Mesenchymal stem cell (in vitro differentiated cells and primary cell): ENCODE measurements at regions not wholly inside any gene's neighbourhood (a gene's known extent, or its start where the extent isn't known, plus 50 kb on each side); places are given as distances from the start of the nearest gene placed in this dataset.

Source experiments
- DNase-seq: peaks from one replicate; pipeline ENCODE4 v3.0.0-alpha.2; 2013
- H2AFZ ChIP-seq: one replicate; pipeline ENCODE4 v1.6.1; 2013; ENCODE audit warnings: low read depth, mild to moderate bottlenecking, control low read depth, inconsistent platforms, low read length, moderate library complexity
- H2AK5ac ChIP-seq: 2 replicates; pipeline ENCODE4 v1.6.1; 2013; ENCODE audit warnings: low read length, moderate library complexity, mild to moderate bottlenecking, inconsistent platforms; ENCODE audit not compliant: severe bottlenecking
- H2BK120ac ChIP-seq: one replicate; pipeline ENCODE4 v1.6.1; 2013; ENCODE audit warnings: low read depth, mild to moderate bottlenecking, inconsistent platforms, low read length, moderate library complexity
- H2BK12ac ChIP-seq, 2 experiments: one replicate each; pipeline ENCODE4 v1.6.1; 2013; ENCODE audit warnings: inconsistent platforms in 2 of 2, low read length in 2 of 2, mild to moderate bottlenecking in 2 of 2, moderate library complexity in 2 of 2, control low read depth in 1 of 2
- H2BK15ac ChIP-seq: one replicate; pipeline ENCODE4 v1.6.1; 2013; ENCODE audit warnings: mild to moderate bottlenecking, low read depth, inconsistent platforms; ENCODE audit not compliant: poor library complexity, severe bottlenecking
- H2BK5ac ChIP-seq: 2 replicates; pipeline ENCODE4 v1.6.1; 2013; ENCODE audit warnings: low read depth, mild to moderate bottlenecking, low read length, control low read depth, inconsistent platforms; ENCODE audit not compliant: poor library complexity, severe bottlenecking
- H3K14ac ChIP-seq, 2 experiments: one replicate each; pipeline ENCODE4 v1.6.1; 2013; ENCODE audit warnings: inconsistent platforms in 2 of 2, low read length in 2 of 2, control low read depth in 1 of 2, mild to moderate bottlenecking in 1 of 2, moderate library complexity in 1 of 2
- H3K18ac ChIP-seq, 2 experiments: one replicate each; pipeline ENCODE4 v1.6.1; 2013; ENCODE audit warnings: inconsistent platforms in 2 of 2, low read length in 2 of 2, control low read depth in 1 of 2, low read depth in 1 of 2, mild to moderate bottlenecking in 1 of 2
- H3K23ac ChIP-seq, 2 experiments: one replicate each; pipeline ENCODE4 v1.6.1; 2013; ENCODE audit warnings: inconsistent platforms in 2 of 2, low read length in 2 of 2, mild to moderate bottlenecking in 2 of 2, moderate library complexity in 2 of 2, control low read depth in 1 of 2
- H3K27ac ChIP-seq: 2 replicates; pipeline ENCODE4 v1.5.1; 2013; ENCODE audit warnings: mild to moderate bottlenecking, moderate library complexity, low read length, control low read depth, inconsistent platforms; ENCODE audit not compliant: poor library complexity, severe bottlenecking
- H3K27me3 ChIP-seq, 2 experiments: 2 replicates each; pipeline versions ENCODE4 v1.6.1 to v1.7.0; 2013; ENCODE audit warnings: low read length in 2 of 2, mild to moderate bottlenecking in 2 of 2, moderate library complexity in 2 of 2, control low read depth in 1 of 2, inconsistent platforms in 1 of 2; ENCODE audit not compliant: control insufficient read depth in 1 of 2, insufficient read depth in 1 of 2
- H3K36me3 ChIP-seq, 2 experiments: 2 replicates each; pipeline versions ENCODE4 v1.6.1 to v1.7.0; 2013; ENCODE audit warnings: low read length in 2 of 2, control low read depth in 1 of 2, inconsistent platforms in 1 of 2, low read depth in 1 of 2, mild to moderate bottlenecking in 1 of 2; ENCODE audit not compliant: insufficient read depth in 2 of 2, control insufficient read depth in 1 of 2
- H3K4ac ChIP-seq, 2 experiments: one replicate each; pipeline ENCODE4 v1.6.1; 2013; ENCODE audit warnings: inconsistent platforms in 2 of 2, low read length in 2 of 2, mild to moderate bottlenecking in 2 of 2, moderate library complexity in 2 of 2, control low read depth in 1 of 2, low read depth in 1 of 2
- H3K4me1 ChIP-seq: 2 replicates; pipeline ENCODE4 v1.6.1; 2013; ENCODE audit warnings: low read depth, low read length, control low read depth; ENCODE audit not compliant: control insufficient read depth, insufficient read depth
- H3K4me2 ChIP-seq: 2 replicates; pipeline ENCODE4 v1.6.1; 2013; ENCODE audit warnings: low read length, mild to moderate bottlenecking, inconsistent platforms; ENCODE audit not compliant: poor library complexity, severe bottlenecking
- H3K4me3 ChIP-seq, 2 experiments: 2 replicates each; pipeline versions ENCODE4 v1.5.1 to v1.7.0; 2013; ENCODE audit warnings: low read length in 2 of 2, mild to moderate bottlenecking in 2 of 2, control low read depth in 1 of 2, low read depth in 1 of 2; ENCODE audit not compliant: insufficient read depth in 1 of 2
- H3K79me1 ChIP-seq: replicated peaks from 2 replicates; pipeline ENCODE4 v1.6.1; 2013; ENCODE audit warnings: mild to moderate bottlenecking, control low read depth, low read length, inconsistent platforms; ENCODE audit not compliant: poor library complexity, severe bottlenecking
- H3K9ac ChIP-seq: 2 replicates; pipeline ENCODE4 v1.7.0; 2013; ENCODE audit warnings: mild to moderate bottlenecking, low read length, moderate library complexity
- H3K9me3 ChIP-seq: 2 replicates; pipeline ENCODE4 v1.7.0; 2013; ENCODE audit warnings: mild to moderate bottlenecking, low read length; ENCODE audit not compliant: control insufficient read depth
- H4K8ac ChIP-seq: one replicate; pipeline ENCODE4 v1.6.1; 2013; ENCODE audit warnings: inconsistent platforms, mild to moderate bottlenecking, low read length, moderate library complexity
- H4K91ac ChIP-seq: one replicate; pipeline ENCODE4 v1.6.1; 2013; ENCODE audit warnings: mild to moderate bottlenecking, low read length, inconsistent platforms
- WGBS: methylation state at CpG from one replicate; pipeline ENCODE4 v1.1.7; 2013; ENCODE audit warnings: mixed read lengths; 5-methylcytosine and 5-hydroxymethylcytosine counted together

- no peak overlapping the region for H2BK5ac ChIP-seq
- no peak overlapping the region for H3K4me2 ChIP-seq
- H3K9me3 ChIP-seq = no peaks in the 10 kb centered on the region
- H3K14ac ChIP-seq = no peak overlapping the region
- H3K27ac ChIP-seq = no peak overlapping the region
- H3K4ac ChIP-seq = no peak overlapping the region
- no peak overlapping the region for H2BK15ac ChIP-seq
- WGBS = 50% methylated on average over 1 of the region's 1 CpG
- H2BK12ac ChIP-seq = no peak overlapping the region
- H2AK5ac ChIP-seq = no peak overlapping the region
- no peak overlapping the region for H4K91ac ChIP-seq
- H3K18ac ChIP-seq = no peak overlapping the region
- H2AFZ ChIP-seq = no peak overlapping the region
- H3K79me1 ChIP-seq = no peaks in the 10 kb centered on the region
- H3K4me3 ChIP-seq = no peak overlapping the region
- no peak overlapping the region for H3K23ac ChIP-seq
- DNase-seq = no peak
- no peak overlapping the region for H4K8ac ChIP-seq
- no peaks in the 10 kb centered on the region for H3K4me1 ChIP-seq
- H2BK120ac ChIP-seq = no peak overlapping the region
- no peak overlapping the region for H3K9ac ChIP-seq
- no peaks in the 10 kb centered on the region for H3K36me3 ChIP-seq
- H3K27me3 ChIP-seq = no peaks in the 10 kb centered on the region
Observed at GRCh38 chr7:79874797-79875196, 259.8 kb upstream of the GNAI1 start.

GRCh38 chr7:79872176-79872575 lies 262.5 kb upstream of the GNAI1 start:
- H3K4ac ChIP-seq = no peak overlapping the region
- H2BK120ac ChIP-seq = no peak overlapping the region
- no peak overlapping the region for H3K14ac ChIP-seq
- H3K18ac ChIP-seq = no peak overlapping the region
- no peaks in the 10 kb centered on the region for H3K27me3 ChIP-seq
- H3K4me1 ChIP-seq = peaks cover 1% of the 10 kb centered on the region
- H3K9ac ChIP-seq = no peak overlapping the region
- no peaks in the 10 kb centered on the region for H3K79me1 ChIP-seq
- no peaks in the 10 kb centered on the region for H3K9me3 ChIP-seq
- no peak overlapping the region for H3K27ac ChIP-seq
- no peak for DNase-seq
- no peak overlapping the region for H3K4me3 ChIP-seq
- no peak overlapping the region for H2AK5ac ChIP-seq
- H4K8ac ChIP-seq = no peak overlapping the region
- H2BK12ac ChIP-seq = no peak overlapping the region
- H2AFZ ChIP-seq = no peak overlapping the region
- H3K4me2 ChIP-seq = no peak overlapping the region
- no peak overlapping the region for H4K91ac ChIP-seq
- H2BK15ac ChIP-seq = no peak overlapping the region
- no peak overlapping the region for H2BK5ac ChIP-seq
- no peaks in the 10 kb centered on the region for H3K36me3 ChIP-seq
- no CpG with 5 or more reads among the region's 2 CpGs for WGBS
- no peak overlapping the region for H3K23ac ChIP-seq

- H3K4ac ChIP-seq = no peak overlapping the region
- peak; percentile 66 for DNase-seq
- no peak overlapping the region for H3K27ac ChIP-seq
- H3K79me1 ChIP-seq = no peaks in the 10 kb centered on the region
- H3K36me3 ChIP-seq = no peaks in the 10 kb centered on the region
- H2BK120ac ChIP-seq = no peak overlapping the region
- no peak overlapping the region for H2AK5ac ChIP-seq
- H3K14ac ChIP-seq = no peak overlapping the region
- no peak overlapping the region for H4K8ac ChIP-seq
- peak overlapping the region; percentile 42 for H3K9ac ChIP-seq
- H3K18ac ChIP-seq = no peak overlapping the region
- H3K4me1 ChIP-seq = peaks cover 1% of the 10 kb centered on the region
- H3K27me3 ChIP-seq = no peaks in the 10 kb centered on the region
- no peak overlapping the region for H2AFZ ChIP-seq
- peak overlapping the region in 1 of 2 experiments; percentile 6 for H2BK12ac ChIP-seq
- H3K4me2 ChIP-seq = no peak overlapping the region
- no CpG with 5 or more reads among the region's 3 CpGs for WGBS
- H2BK15ac ChIP-seq = no peak overlapping the region
- H3K4me3 ChIP-seq = peak overlapping the region in 1 of 2 experiments; percentile 38
- H4K91ac ChIP-seq = no peak overlapping the region
- no peak overlapping the region for H3K23ac ChIP-seq
- no peak overlapping the region for H2BK5ac ChIP-seq
- no peaks in the 10 kb centered on the region for H3K9me3 ChIP-seq
Observed at GRCh38 chr7:79868010-79868409, 266.6 kb upstream of the GNAI1 start.

- Histone ChIP-seq H2AK5ac (no peak overlapping the region), H2BK15ac (no peak overlapping the region), H3K4me1 (no peaks in the 10 kb centered on the region), H3K14ac (no peak overlapping the region), H2AFZ (no peak overlapping the region), H3K27ac (no peak overlapping the region), H3K79me1 (no peaks in the 10 kb centered on the region), H3K36me3 (no peaks in the 10 kb centered on the region), H2BK12ac (no peak overlapping the region), H3K4me3 (no peak overlapping the region), H3K4ac (no peak overlapping the region), H3K9ac (no peak overlapping the region), H3K9me3 (no peaks in the 10 kb centered on the region), H3K27me3 (no peaks in the 10 kb centered on the region), H4K91ac (no peak overlapping the region), H4K8ac (no peak overlapping the region), H2BK120ac (no peak overlapping the region), H3K4me2 (no peak overlapping the region), H3K23ac (no peak overlapping the region), H2BK5ac (no peak overlapping the region), H3K18ac (no peak overlapping the region)
- WGBS = 87% methylated on average over 3 of the region's 5 CpGs
- DNase-seq = no peak
Observed at GRCh38 chr7:79862447-79863210, 272.0 kb upstream of the GNAI1 start.
